Suprapubic skin (tissue), 4 donors: ENCODE measurements at regions not wholly inside any gene's neighbourhood (a gene's known extent, or its start where the extent isn't known, plus 50 kb on each side); places are given as distances from the start of the nearest gene placed in this dataset.

Experiments
- DNase-seq, 2 donors: peaks; one replicate each; pipeline ENCODE4 v3.0.0-alpha.2; 2019; ENCODE audit warnings: low spot score in 2 of 2
- H3K27ac ChIP-seq: fragments of 200-600 bp; sonication (generic); one replicate; pipeline ENCODE4 v1.5.1; 2019
- H3K27me3 ChIP-seq: fragments of 200-600 bp; sonication (generic); one replicate; pipeline ENCODE4 v1.5.1; 2019
- H3K36me3 ChIP-seq: fragments of 200-600 bp; sonication (generic); one replicate; pipeline ENCODE4 v1.5.1; 2019
- H3K4me1 ChIP-seq: fragments of 200-600 bp; sonication (generic); one replicate; pipeline ENCODE4 v1.5.1; 2019
- H3K4me3 ChIP-seq: fragments of 200-600 bp; sonication (generic); one replicate; pipeline ENCODE4 v1.5.1; 2019; ENCODE audit warnings: mild to moderate bottlenecking
- H3K9me3 ChIP-seq: fragments of 200-600 bp; sonication (generic); one replicate; pipeline ENCODE4 v1.5.1; 2019
- CTCF ChIP-seq, 2 donors: fragments of 200-600 bp in 1 of 2; fragments of 450-650 bp in 1 of 2; sonication (generic) in 1 of 2; IDR thresholded peaks; one replicate each; pipeline ENCODE4 v1.5.1; 2016 to 2019; ENCODE audit warnings: antibody characterized with exemption in 2 of 2, mild to moderate bottlenecking in 1 of 2, moderate library complexity in 1 of 2
- EP300 ChIP-seq: sonication (generic); formaldehyde crosslinking; IDR thresholded peaks from one replicate; pipeline ENCODE4 v1.6.1; 2017; ENCODE audit warnings: antibody characterized with exemption
- POLR2A ChIP-seq, 2 donors: fragments of 450-650 bp; IDR thresholded peaks; one replicate each; pipeline ENCODE4 v1.6.1; 2017; ENCODE audit warnings: antibody characterized with exemption in 2 of 2, mild to moderate bottlenecking in 2 of 2, moderate library complexity in 2 of 2
- POLR2AphosphoS5 ChIP-seq, 3 donors: sonication (generic); formaldehyde crosslinking; IDR thresholded peaks; one replicate each; pipeline ENCODE4 v1.6.1; 2017; ENCODE audit warnings: antibody characterized with exemption in 3 of 3
- WGBS: methylation state at CpG from one replicate; pipeline ENCODE4 v1.1.5; 2018; 5-methylcytosine and 5-hydroxymethylcytosine counted together

- no peaks in the 10 kb centered on the region for H3K27me3 ChIP-seq
- TF ChIP-seq POLR2A (IDR thresholded peaks at IDR 0.05) (no peak), POLR2AphosphoS5 (IDR thresholded peaks at IDR 0.05) (no peak), CTCF (IDR thresholded peaks at IDR 0.05) (no peak), EP300 (no peak)
- no peak overlapping the region for H3K4me3 ChIP-seq
- WGBS, result 75% methylated on average over 3 of the region's 3 CpGs
- no peaks in the 10 kb centered on the region for H3K36me3 ChIP-seq
- peaks cover 10% of the 10 kb centered on the region for H3K9me3 ChIP-seq
- H3K27ac ChIP-seq, result no peak overlapping the region
- no peak for DNase-seq
- no peaks in the 10 kb centered on the region for H3K4me1 ChIP-seq
Measured at GRCh38 chr3:28000608-28001007, 240.8 kb upstream of the CMC1 start.

- TF ChIP-seq CTCF (IDR thresholded peaks at IDR 0.05) (no peak), POLR2A (IDR thresholded peaks at IDR 0.05) (no peak), EP300 (no peak), POLR2AphosphoS5 (IDR thresholded peaks at IDR 0.05) (no peak)
Measured at GRCh38 chr3:28008235-28008634, 233.2 kb upstream of the CMC1 start.

GRCh38 chr3:28012830-28013229, 228.6 kb upstream of the CMC1 start:
- no peak overlapping the region for H3K4me3 ChIP-seq
- H3K9me3 ChIP-seq, result no peaks in the 10 kb centered on the region
- H3K4me1 ChIP-seq, result no peaks in the 10 kb centered on the region
- H3K36me3 ChIP-seq, result no peaks in the 10 kb centered on the region
- DNase-seq, result no peak
- no peak overlapping the region for H3K27ac ChIP-seq
- TF ChIP-seq POLR2A (IDR thresholded peaks at IDR 0.05) (no peak), CTCF (IDR thresholded peaks at IDR 0.05) (no peak), POLR2AphosphoS5 (IDR thresholded peaks at IDR 0.05) (no peak), EP300 (no peak)
- H3K27me3 ChIP-seq, result no peaks in the 10 kb centered on the region

More at GRCh38 chr3:28008235-28008634, 233.2 kb upstream of the CMC1 start:
- Histone ChIP-seq H3K4me1 (no peaks in the 10 kb centered on the region), H3K27me3 (no peaks in the 10 kb centered on the region), H3K4me3 (no peak overlapping the region), H3K9me3 (peaks cover 3% of the 10 kb centered on the region), H3K27ac (no peak overlapping the region), H3K36me3 (no peaks in the 10 kb centered on the region)
- WGBS, result 68% methylated on average over 6 of the region's 6 CpGs
- no peak for DNase-seq

- no peaks in the 10 kb centered on the region for H3K9me3 ChIP-seq
- H3K4me3 ChIP-seq, result no peak overlapping the region
- no peak for DNase-seq
- H3K4me1 ChIP-seq, result no peaks in the 10 kb centered on the region
- no peak overlapping the region for H3K27ac ChIP-seq
- no peak for TF ChIP-seq EP300
- no peak for TF ChIP-seq POLR2AphosphoS5 (IDR thresholded peaks at IDR 0.05)
- TF ChIP-seq CTCF (IDR thresholded peaks at IDR 0.05), result no peak
- no peak for TF ChIP-seq POLR2A (IDR thresholded peaks at IDR 0.05)
- no peaks in the 10 kb centered on the region for H3K36me3 ChIP-seq
- H3K27me3 ChIP-seq, result no peaks in the 10 kb centered on the region
- WGBS, result 61% methylated on average over 6 of the region's 6 CpGs
Measured at GRCh38 chr3:28013864-28014473, 227.4 kb upstream of the CMC1 start.

GRCh38 chr3:28018925-28019718, 222.3 kb upstream of the CMC1 start:
- Histone ChIP-seq H3K4me3 (no peak overlapping the region), H3K36me3 (no peaks in the 10 kb centered on the region), H3K27me3 (no peaks in the 10 kb centered on the region), H3K9me3 (no peaks in the 10 kb centered on the region), H3K27ac (no peak overlapping the region), H3K4me1 (no peaks in the 10 kb centered on the region)
- 84% methylated on average over 11 of the region's 11 CpGs for WGBS
- no peak for TF ChIP-seq POLR2AphosphoS5 (IDR thresholded peaks at IDR 0.05)
- no peak for TF ChIP-seq POLR2A (IDR thresholded peaks at IDR 0.05)
- no peak for TF ChIP-seq CTCF (IDR thresholded peaks at IDR 0.05)
- TF ChIP-seq EP300, result no peak
- no peak for DNase-seq
